D721Med (cell line): ENCODE measurements at regions not wholly inside any gene's neighbourhood (a gene's known extent, or its start where the extent isn't known, plus 50 kb on each side); places are given as distances from the start of the nearest gene placed in this dataset.

Experiments used
- DNase-seq: peaks from one replicate; pipeline ENCODE4 v3.0.0; 2011; ENCODE audit warnings: low spot score; ENCODE audit not compliant: insufficient read length
- FAIRE-seq: peaks from 2 replicates; lab custom pipeline; 2011; peaks lifted over from hg19 to GRCh38; lab: Jason Lieb, UNC
- TF ChIP-seq, protein P1 (sequence below): IDR thresholded peaks from 2 replicates; pipeline ENCODE4 v1.5.1; 2012; ENCODE audit warnings: mild to moderate bottlenecking, control low read depth; ENCODE audit not compliant: insufficient read depth; ENCODE audit errors: missing control alignments

GRCh38 chr14:87158283-87158682, 834.7 kb downstream of the GALC start:
- FAIRE-seq (no peak), DNase-seq (no peak)
- TF ChIP-seq, protein P1, sequence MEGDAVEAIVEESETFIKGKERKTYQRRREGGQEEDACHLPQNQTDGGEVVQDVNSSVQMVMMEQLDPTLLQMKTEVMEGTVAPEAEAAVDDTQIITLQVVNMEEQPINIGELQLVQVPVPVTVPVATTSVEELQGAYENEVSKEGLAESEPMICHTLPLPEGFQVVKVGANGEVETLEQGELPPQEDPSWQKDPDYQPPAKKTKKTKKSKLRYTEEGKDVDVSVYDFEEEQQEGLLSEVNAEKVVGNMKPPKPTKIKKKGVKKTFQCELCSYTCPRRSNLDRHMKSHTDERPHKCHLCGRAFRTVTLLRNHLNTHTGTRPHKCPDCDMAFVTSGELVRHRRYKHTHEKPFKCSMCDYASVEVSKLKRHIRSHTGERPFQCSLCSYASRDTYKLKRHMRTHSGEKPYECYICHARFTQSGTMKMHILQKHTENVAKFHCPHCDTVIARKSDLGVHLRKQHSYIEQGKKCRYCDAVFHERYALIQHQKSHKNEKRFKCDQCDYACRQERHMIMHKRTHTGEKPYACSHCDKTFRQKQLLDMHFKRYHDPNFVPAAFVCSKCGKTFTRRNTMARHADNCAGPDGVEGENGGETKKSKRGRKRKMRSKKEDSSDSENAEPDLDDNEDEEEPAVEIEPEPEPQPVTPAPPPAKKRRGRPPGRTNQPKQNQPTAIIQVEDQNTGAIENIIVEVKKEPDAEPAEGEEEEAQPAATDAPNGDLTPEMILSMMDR = no peak

DNA sequence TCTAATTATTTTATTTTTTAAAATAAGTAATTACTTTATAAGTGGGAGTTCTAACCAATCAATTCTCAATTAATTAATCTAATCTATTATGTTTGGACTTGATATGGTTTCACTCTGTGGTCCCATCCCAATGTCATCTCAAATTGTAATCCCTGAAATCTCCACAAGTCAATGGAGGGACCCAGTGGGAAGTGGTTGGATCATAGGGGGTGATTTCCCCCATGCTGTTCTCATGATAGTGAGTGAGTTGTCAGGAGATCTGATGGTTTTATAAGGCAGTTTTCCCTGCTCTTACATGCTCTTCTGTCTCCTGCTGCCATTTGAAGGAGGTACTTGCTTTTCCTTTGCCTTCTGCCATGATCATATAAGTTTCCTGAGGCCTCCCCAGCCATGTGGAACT, 836.1 kb downstream of the GALC start:
- DNase-seq (no peak), FAIRE-seq (no peak)
- TF ChIP-seq, protein P1 = no peak

- FAIRE-seq (no peak), DNase-seq (no peak)
- TF ChIP-seq, protein P1 = no peak
These were observed 837.0 kb downstream of the GALC start for GRCh38 chr14:87155856-87156488.

DNA sequence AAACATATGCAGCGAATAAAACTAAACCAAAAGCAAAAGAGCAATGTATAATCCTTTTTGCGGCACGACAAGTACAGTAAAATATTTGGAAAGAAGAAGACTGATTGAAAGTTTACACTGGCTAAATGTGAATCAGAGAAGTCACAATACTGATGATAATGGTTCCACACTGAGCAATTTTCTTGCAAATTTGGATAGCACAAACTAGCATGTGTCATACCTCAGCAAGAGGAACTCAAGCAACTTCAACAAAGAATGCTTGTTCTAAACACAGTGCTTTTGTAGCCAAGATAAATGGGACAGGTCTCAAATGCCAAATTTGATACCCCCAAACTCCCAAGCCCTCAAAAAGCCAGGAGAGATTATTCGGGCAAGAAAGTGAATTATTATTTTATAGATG, 839.1 kb downstream of the GALC start:
- no peak for FAIRE-seq
- TF ChIP-seq, protein P1 = no peak
- DNase-seq = no peak

DNA sequence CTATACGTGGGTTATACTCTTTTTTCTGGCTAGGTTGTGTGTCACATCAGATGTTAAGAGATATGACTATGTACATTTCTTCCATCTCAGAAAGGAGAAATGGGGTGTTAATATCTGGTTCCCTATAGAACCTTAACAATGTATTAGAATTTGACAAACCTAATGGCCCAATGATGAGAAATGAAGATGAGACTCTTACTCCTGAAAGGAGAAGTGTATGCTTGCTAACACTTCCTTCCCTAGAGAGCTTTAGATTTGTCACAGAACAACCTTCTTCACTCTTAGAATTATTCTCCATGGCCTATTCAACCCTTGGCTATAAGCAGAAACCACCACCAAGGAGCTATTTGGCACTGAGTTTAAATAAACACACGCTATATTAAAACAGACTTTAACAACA, 839.6 kb downstream of the GALC start:
- no peak for FAIRE-seq
- TF ChIP-seq, protein P1 = no peak
- DNase-seq = no peak

GRCh38 chr14:87152693-87153092, 840.3 kb downstream of the GALC start:
- TF ChIP-seq, protein P1 = no peak
- DNase-seq (no peak), FAIRE-seq (no peak)

- no peak for FAIRE-seq
- TF ChIP-seq, protein P1 = no peak
- no peak for DNase-seq
These were observed 843.2 kb downstream of the GALC start for GRCh38 chr14:87149583-87150354.
